Osteocyte (in vitro differentiated cells): ENCODE measurements at regions not wholly inside any gene's neighbourhood (a gene's known extent, or its start where the extent isn't known, plus 50 kb on each side); places are given as distances from the start of the nearest gene placed in this dataset.

ENCODE experiments used
- DNase-seq: peaks from one replicate; pipeline ENCODE4 v3.0.0; 2021; ENCODE audit warnings: mixed read lengths; ENCODE audit not compliant: unreplicated experiment; ENCODE audit errors: extremely low spot score
- H3K27ac Mint-ChIP-seq: one replicate; pipeline ENCODE4 v1.8.0; 2021; ENCODE audit warnings: mild to moderate bottlenecking, mixed read lengths; ENCODE audit not compliant: unreplicated experiment
- H3K27me3 Mint-ChIP-seq: one replicate; pipeline ENCODE4 v1.8.0; 2021; ENCODE audit warnings: mixed read lengths; ENCODE audit not compliant: unreplicated experiment
- H3K36me3 Mint-ChIP-seq: one replicate; pipeline ENCODE4 v1.8.0; 2021; ENCODE audit warnings: mixed read lengths; ENCODE audit not compliant: unreplicated experiment
- H3K4me1 Mint-ChIP-seq: one replicate; pipeline ENCODE4 v1.8.0; 2021; ENCODE audit warnings: mixed read lengths; ENCODE audit not compliant: unreplicated experiment
- H3K4me3 Mint-ChIP-seq: one replicate; pipeline ENCODE4 v1.8.0; 2021; ENCODE audit warnings: mild to moderate bottlenecking, moderate library complexity, mixed read lengths; ENCODE audit not compliant: unreplicated experiment
- H3K9me3 Mint-ChIP-seq: one replicate; pipeline ENCODE4 v1.8.0; 2021; ENCODE audit warnings: mixed read lengths; ENCODE audit not compliant: unreplicated experiment
- TF ChIP-seq, protein P1 (sequence below): fragments of 200-600 bp; sonication (generic); IDR thresholded peaks from 2 replicates; pipeline ENCODE4 v1.5.0; 2021; ENCODE audit warnings: antibody characterized with exemption, mild to moderate bottlenecking, moderate library complexity

DNA sequence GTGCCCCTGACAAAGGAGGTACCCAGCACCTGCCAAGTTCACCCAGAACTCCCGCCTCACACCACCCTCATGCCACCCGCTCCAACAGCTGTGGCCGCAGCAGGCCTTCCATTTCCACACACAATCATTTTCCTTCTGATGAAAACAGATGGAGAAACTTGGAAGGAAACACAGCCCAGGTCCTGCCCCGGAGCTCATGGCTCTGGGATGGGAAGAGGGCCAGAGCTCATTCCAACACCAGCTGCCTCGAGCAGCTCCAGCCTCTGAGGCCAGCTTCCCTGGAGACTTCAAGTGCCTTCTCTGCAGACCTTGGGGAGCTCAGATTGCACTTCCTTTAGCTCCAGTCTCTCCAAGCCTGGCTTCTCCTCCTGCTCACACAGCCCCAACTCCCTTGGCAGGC lies 55.1 kb upstream of the CMKLR1 start:
- Mint-ChIP-seq H3K4me1 (peaks cover 15% of the 10 kb centered on the region), H3K27me3 (peaks cover 14% of the 10 kb centered on the region), H3K27ac (peak overlapping the region; percentile 69), H3K36me3 (no peaks in the 10 kb centered on the region), H3K9me3 (no peaks in the 10 kb centered on the region), H3K4me3 (no peak overlapping the region)
- TF ChIP-seq, protein P1, sequence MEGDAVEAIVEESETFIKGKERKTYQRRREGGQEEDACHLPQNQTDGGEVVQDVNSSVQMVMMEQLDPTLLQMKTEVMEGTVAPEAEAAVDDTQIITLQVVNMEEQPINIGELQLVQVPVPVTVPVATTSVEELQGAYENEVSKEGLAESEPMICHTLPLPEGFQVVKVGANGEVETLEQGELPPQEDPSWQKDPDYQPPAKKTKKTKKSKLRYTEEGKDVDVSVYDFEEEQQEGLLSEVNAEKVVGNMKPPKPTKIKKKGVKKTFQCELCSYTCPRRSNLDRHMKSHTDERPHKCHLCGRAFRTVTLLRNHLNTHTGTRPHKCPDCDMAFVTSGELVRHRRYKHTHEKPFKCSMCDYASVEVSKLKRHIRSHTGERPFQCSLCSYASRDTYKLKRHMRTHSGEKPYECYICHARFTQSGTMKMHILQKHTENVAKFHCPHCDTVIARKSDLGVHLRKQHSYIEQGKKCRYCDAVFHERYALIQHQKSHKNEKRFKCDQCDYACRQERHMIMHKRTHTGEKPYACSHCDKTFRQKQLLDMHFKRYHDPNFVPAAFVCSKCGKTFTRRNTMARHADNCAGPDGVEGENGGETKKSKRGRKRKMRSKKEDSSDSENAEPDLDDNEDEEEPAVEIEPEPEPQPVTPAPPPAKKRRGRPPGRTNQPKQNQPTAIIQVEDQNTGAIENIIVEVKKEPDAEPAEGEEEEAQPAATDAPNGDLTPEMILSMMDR, result no peak
- DNase-seq, result no peak

DNA sequence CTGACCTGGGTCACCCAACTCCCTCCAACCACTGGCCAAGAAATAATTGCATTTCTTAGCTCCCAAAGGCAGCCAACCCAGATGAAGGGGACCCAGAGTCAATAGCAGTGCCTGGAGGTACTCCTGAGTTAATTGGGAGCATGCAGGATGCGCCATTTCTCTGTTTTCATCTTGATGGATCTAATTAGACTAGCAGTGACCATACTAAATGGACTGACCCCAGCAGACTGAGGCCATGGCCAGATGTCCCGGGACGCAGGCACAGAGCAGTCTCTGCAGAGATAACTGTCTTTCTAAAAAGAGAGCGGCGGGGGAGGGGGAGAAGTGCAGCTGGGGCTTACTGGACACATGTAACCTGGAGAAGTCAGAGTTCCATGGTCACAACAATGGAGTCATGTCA lies 53.2 kb upstream of the CMKLR1 start:
- Mint-ChIP-seq H3K4me3 (no peak overlapping the region), H3K9me3 (no peaks in the 10 kb centered on the region), H3K27ac (no peak overlapping the region), H3K4me1 (peaks cover 21% of the 10 kb centered on the region), H3K36me3 (no peaks in the 10 kb centered on the region), H3K27me3 (peaks cover 9% of the 10 kb centered on the region)
- TF ChIP-seq, protein P1, result no peak
- DNase-seq, result no peak

DNA sequence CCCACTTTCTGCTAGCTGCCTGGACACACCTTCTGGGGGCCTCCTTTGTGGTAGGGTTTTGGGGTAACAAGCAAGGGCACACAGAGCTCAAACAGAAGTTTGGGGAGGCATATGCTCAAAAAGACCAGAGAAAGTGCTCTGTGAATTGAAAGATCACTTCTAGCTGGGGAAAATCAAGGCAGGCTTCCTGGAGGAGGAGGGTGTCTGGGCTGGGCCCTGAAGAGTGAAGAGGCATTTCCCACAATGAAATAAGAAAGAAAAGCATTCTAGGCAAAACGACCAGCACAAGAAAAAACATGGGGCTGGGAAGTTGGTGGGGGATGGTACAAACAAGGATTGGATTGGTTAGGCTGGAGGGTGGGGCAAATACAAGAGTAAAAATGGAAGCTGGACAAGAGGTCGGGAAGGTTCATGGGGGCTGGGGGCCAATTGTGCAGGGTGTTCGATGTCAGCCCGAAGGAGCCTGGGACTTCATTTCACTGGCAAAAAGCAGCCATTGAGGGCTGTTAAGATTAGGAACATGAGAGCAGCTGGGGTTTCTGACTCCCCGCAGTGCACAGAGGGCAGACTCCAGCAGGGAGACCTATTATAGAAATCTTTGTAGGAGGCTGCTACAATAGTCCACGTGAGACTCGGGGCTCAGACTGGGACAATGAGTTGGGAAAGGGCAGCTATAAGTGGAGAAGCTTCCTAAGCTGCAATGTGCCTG lies 51.5 kb upstream of the CMKLR1 start:
- H3K4me1 Mint-ChIP-seq, result peaks cover 30% of the 10 kb centered on the region
- no peaks in the 10 kb centered on the region for H3K9me3 Mint-ChIP-seq
- TF ChIP-seq, protein P1, result no peak
- no peaks in the 10 kb centered on the region for H3K36me3 Mint-ChIP-seq
- H3K27ac Mint-ChIP-seq, result no peak overlapping the region
- H3K27me3 Mint-ChIP-seq, result peaks cover 4% of the 10 kb centered on the region
- no peak overlapping the region for H3K4me3 Mint-ChIP-seq
- no peak for DNase-seq

DNA sequence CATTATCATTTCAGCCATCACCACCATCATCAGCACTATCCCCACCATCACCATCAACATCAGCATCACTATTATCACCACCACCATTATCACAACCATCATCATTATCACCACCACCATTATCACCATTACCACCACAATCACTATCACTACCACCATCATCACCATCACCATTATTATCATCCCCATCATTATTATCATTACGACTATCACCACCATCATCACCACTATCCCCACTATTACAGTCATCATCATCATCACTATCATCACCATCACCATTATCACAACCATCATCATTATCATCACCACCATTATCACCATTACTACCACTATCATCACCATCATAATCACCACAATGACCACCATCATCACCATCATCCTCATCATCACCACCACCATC lies 50.4 kb upstream of the CMKLR1 start:
- Mint-ChIP-seq H3K27me3 (peaks cover 4% of the 10 kb centered on the region), H3K27ac (no peak overlapping the region), H3K4me3 (no peak overlapping the region), H3K36me3 (no peaks in the 10 kb centered on the region), H3K9me3 (peaks cover 5% of the 10 kb centered on the region), H3K4me1 (peaks cover 27% of the 10 kb centered on the region)
- DNase-seq, result no peak
- TF ChIP-seq, protein P1, result no peak
